DND-41 (cell line): ENCODE measurements at regions not wholly inside any gene's neighbourhood (a gene's known extent, or its start where the extent isn't known, plus 50 kb on each side); places are given as distances from the start of the nearest gene placed in this dataset.

Experiments
- ATAC-seq: fragments of 200-7000 bp; cut with Tn5 transposase; 3 replicates; pipeline ENCODE4 v1.9.1; 2021; ENCODE audit warnings: low read depth; ENCODE audit not compliant: insufficient read depth
- DNase-seq: peaks from one replicate; pipeline ENCODE4 v3.0.0-alpha.2; 2020
- H2AFZ ChIP-seq: 2 replicates; pipeline ENCODE4 v1.6.0; 2012; ENCODE audit warnings: low read depth, low read length
- H3K27ac ChIP-seq: 2 replicates; pipeline ENCODE4 v1.5.1; 2012; ENCODE audit warnings: low read length, inconsistent platforms
- H3K27me3 ChIP-seq: fragments of 200-600 bp; sonication (generic); 2 replicates; pipeline ENCODE4 v1.6.0; 2012; ENCODE audit warnings: low read length, mild to moderate bottlenecking, inconsistent platforms; ENCODE audit not compliant: insufficient read depth, poor library complexity
- H3K36me3 ChIP-seq: 2 replicates; pipeline ENCODE4 v1.5.1; 2012; ENCODE audit warnings: low read length, inconsistent platforms; ENCODE audit not compliant: insufficient read depth
- H3K4me1 ChIP-seq: 2 replicates; pipeline ENCODE4 v1.5.1; 2012; ENCODE audit warnings: mild to moderate bottlenecking, low read length; ENCODE audit not compliant: insufficient read depth
- H3K4me2 ChIP-seq: 2 replicates; pipeline ENCODE4 v1.6.0; 2012; ENCODE audit warnings: mild to moderate bottlenecking, moderate library complexity, low read length, inconsistent platforms; ENCODE audit not compliant: insufficient read depth
- H3K4me3 ChIP-seq, 2 experiments: fragments of 200-600 bp in 1 of 2; shearing (Covaris generic) in 1 of 2; 2 replicates each; pipeline ENCODE4 v1.5.1; 2012 to 2016; ENCODE audit warnings: inconsistent platforms in 2 of 2, low read length in 2 of 2, mild to moderate bottlenecking in 2 of 2, low read depth in 1 of 2, moderate library complexity in 1 of 2
- H3K79me2 ChIP-seq: 2 replicates; pipeline ENCODE4 v1.6.0; 2012; ENCODE audit warnings: low read length, inconsistent platforms; ENCODE audit not compliant: insufficient read depth
- H3K9ac ChIP-seq: 2 replicates; pipeline ENCODE4 v1.6.0; 2012; ENCODE audit warnings: low read depth, mild to moderate bottlenecking, inconsistent platforms, low read length, moderate library complexity
- H3K9me3 ChIP-seq: 2 replicates; pipeline ENCODE4 v1.5.1; 2012; ENCODE audit warnings: low read length, moderate library complexity, mild to moderate bottlenecking, inconsistent platforms; ENCODE audit not compliant: insufficient read depth, severe bottlenecking
- H4K20me1 ChIP-seq: 2 replicates; pipeline ENCODE4 v1.6.0; 2012; ENCODE audit warnings: low read length; ENCODE audit not compliant: insufficient read depth
- EZH2 ChIP-seq: IDR thresholded peaks from 3 replicates; pipeline ENCODE4 v1.6.1; 2012; ENCODE audit warnings: borderline replicate concordance, low read depth, mild to moderate bottlenecking, moderate library complexity, low read length, inconsistent platforms; ENCODE audit not compliant: severe bottlenecking
- TF ChIP-seq, protein P1 (sequence below): IDR thresholded peaks from 2 replicates; pipeline ENCODE4 v1.5.1; 2012; ENCODE audit warnings: borderline replicate concordance, low read length, moderate library complexity, mild to moderate bottlenecking; ENCODE audit not compliant: poor library complexity, severe bottlenecking; ENCODE audit errors: extremely low read depth

DNA sequence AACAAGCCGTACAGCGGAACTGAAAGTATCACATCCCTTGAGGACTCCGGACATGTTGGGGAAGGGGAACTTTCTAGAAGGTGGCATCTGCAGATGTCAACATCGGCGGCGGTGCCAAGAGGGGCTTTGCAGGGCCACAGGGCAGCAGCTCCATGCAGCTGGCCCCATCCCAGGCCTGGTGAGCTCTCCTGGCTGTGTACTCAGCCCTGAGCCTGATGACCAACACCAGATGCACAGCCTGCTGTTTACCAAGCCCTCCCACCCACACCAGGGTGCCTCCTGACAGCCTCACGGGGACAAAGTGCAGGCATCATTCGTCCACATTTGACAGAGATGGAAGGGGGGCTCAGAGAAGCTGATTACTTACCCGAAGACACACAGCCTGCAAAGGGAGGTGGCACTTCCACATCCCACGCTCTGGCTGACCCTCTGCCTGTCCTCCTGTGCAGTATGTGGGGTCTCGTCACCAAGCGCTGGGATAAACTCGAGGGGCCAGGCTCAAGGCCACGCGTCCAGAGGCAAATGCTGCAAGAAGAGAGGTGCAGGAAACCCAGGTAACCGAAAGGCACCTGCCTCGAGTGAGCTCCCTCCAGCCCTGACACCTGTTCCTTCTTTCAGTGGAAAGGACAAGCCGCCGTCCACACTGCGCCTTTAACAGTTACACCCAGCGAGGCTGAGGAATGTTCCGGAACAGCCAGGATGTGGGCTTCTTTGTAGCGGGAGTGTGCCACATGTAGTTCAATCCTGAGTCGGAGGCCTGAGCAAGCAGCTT lies 69.0 kb upstream of the ASAP2 start:
- Histone ChIP-seq H3K79me2 (no peaks in the 10 kb centered on the region), H3K36me3 (no peaks in the 10 kb centered on the region), H3K9ac (no peak overlapping the region), H3K27me3 (no peaks in the 10 kb centered on the region), H3K9me3 (no peaks in the 10 kb centered on the region), H4K20me1 (no peaks in the 10 kb centered on the region), H3K4me3 (no peak overlapping the region), H3K4me2 (no peak overlapping the region), H3K4me1 (peaks cover 8% of the 10 kb centered on the region), H3K27ac (no peak overlapping the region), H2AFZ (no peak overlapping the region)
- DNase-seq: no peak
- ATAC-seq: no peak
- TF ChIP-seq, protein P1, sequence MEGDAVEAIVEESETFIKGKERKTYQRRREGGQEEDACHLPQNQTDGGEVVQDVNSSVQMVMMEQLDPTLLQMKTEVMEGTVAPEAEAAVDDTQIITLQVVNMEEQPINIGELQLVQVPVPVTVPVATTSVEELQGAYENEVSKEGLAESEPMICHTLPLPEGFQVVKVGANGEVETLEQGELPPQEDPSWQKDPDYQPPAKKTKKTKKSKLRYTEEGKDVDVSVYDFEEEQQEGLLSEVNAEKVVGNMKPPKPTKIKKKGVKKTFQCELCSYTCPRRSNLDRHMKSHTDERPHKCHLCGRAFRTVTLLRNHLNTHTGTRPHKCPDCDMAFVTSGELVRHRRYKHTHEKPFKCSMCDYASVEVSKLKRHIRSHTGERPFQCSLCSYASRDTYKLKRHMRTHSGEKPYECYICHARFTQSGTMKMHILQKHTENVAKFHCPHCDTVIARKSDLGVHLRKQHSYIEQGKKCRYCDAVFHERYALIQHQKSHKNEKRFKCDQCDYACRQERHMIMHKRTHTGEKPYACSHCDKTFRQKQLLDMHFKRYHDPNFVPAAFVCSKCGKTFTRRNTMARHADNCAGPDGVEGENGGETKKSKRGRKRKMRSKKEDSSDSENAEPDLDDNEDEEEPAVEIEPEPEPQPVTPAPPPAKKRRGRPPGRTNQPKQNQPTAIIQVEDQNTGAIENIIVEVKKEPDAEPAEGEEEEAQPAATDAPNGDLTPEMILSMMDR: no peak
- no peak for TF ChIP-seq EZH2

DNA sequence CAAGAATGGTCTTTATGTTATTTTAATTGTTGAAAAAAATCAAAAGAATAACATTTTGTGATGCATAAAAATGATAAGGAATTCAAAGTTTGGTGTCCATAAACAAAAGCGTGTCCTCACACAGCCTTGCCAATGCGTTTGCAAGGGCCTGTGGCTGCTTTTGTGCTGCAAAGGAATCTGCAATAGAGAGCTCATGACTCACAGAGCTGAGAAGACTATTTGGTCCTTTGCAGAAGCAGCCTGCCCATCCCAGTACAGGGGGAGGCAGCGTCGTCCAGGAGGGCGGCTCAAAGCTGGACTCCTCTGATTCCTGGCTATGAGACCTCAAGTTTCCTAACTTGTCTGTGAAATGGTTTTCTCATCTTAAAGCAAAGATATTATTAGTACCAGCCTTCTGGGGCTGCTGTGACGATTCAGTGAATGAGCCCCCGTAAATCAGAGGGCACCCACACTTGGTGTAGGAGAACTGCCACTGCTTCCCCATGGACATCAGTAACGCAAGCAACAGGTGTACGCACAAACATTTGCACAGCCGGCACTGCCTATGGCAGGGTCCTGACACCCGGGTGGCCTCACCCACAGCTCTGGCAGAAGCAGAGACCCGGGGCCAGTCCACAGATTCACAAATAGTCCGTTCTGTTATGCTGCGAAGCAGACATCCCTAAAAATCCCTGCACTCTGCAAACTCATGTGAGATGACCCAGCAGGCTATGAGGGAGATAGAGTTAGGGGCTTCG lies 70.6 kb upstream of the ASAP2 start:
- no peaks in the 10 kb centered on the region for H3K79me2 ChIP-seq
- TF ChIP-seq, protein P1: no peak
- no peak for TF ChIP-seq EZH2
- H3K4me3 ChIP-seq: no peak overlapping the region
- H3K36me3 ChIP-seq: no peaks in the 10 kb centered on the region
- no peaks in the 10 kb centered on the region for H3K27me3 ChIP-seq
- H3K9ac ChIP-seq: no peak overlapping the region
- H3K27ac ChIP-seq: no peak overlapping the region
- H3K9me3 ChIP-seq: no peaks in the 10 kb centered on the region
- H2AFZ ChIP-seq: no peak overlapping the region
- no peak overlapping the region for H3K4me2 ChIP-seq
- ATAC-seq (no peak), DNase-seq (no peak)
- no peaks in the 10 kb centered on the region for H4K20me1 ChIP-seq
- peaks cover 5% of the 10 kb centered on the region for H3K4me1 ChIP-seq

DNA sequence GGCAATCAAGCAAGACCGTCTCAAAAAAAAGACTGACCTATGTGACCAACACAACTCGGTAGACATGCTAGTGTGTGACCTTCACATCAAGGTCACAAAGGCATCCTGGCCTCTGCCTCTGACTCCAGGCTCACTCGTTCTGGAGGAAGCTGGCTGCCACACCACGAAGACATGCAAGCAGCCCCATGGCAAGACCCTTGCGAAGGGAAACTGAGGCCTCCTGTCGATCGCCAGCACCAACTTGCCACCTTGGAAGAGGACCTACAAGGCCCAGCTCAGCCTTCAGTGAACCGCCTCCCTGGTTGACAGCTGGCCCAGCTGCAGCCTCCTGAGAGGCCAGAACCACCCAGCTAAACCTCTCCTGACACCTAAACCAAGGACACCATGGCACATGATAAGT lies 79.3 kb upstream of the ASAP2 start:
- DNase-seq (no peak), ATAC-seq (no peak)
- Histone ChIP-seq H4K20me1 (no peaks in the 10 kb centered on the region), H3K4me2 (no peak overlapping the region), H3K4me3 (no peak overlapping the region), H3K79me2 (no peaks in the 10 kb centered on the region), H3K9ac (no peak overlapping the region), H3K27ac (no peak overlapping the region), H3K4me1 (no peaks in the 10 kb centered on the region), H2AFZ (no peak overlapping the region), H3K9me3 (no peaks in the 10 kb centered on the region), H3K36me3 (no peaks in the 10 kb centered on the region), H3K27me3 (no peaks in the 10 kb centered on the region)
- TF ChIP-seq, protein P1: no peak
- TF ChIP-seq EZH2: no peak
